ENCODE measurements at regions not wholly inside any gene's neighbourhood (a gene's known extent, or its start where the extent isn't known, plus 50 kb on each side); places are given as distances from the start of the nearest gene placed in this dataset.

DNA sequence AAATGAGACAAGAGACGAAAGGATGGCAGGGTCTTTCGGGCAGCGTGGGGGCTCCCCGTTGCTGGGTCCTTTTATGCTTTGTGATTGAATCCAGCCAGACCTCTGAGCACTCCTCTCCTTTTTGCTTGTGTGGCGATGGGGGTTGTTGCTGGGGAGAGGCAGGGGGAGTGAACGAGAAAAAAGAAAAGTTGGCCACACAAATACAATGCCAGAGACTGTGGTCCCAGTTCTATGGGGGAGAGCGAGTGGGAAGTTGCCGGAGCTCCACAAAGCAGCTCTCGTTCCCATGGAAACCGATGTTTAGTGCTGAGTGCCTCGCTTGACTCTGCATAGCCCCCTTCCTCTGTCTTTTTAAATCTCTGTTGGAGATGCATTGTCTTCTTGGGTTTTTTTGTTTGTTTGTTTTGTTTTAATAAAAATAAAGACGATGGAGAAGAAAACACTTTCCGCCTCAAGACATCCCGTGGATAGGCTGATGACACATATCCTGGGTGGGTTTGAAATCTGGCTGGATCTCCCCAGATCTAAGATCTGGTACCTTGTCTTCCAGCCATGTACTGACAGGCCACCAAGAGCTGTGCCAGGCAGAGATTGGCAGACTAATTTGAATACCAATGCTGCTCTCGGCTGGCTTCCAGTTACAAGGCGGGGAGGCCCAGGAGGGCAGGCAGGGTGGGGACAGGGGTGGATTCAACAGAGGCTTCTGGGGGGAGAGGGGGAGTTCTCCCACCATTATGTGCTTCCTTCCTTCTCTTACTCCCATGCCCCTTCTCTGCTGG is 529.3 kb downstream of the QKI start:
- DNase-seq = no peak

DNA sequence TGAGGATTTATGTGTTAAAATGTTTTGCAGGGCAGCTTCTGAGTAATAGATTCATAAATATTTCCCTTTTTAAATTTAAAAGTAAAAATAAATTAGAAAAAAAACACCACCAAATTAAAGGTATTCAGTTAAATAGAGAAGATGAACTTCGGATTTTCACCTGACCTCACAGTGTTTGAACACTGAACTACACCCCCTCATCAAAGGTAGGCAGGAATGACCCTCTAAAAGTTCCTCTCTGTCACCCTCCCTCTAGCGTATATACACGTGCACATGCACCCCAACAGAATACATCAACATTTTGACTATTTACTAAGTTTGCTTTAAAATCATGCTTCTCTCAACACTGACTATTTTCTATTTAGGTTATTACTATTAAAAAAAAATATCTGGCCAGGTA is 528.3 kb downstream of the QKI start:
- no peak for DNase-seq

DNA sequence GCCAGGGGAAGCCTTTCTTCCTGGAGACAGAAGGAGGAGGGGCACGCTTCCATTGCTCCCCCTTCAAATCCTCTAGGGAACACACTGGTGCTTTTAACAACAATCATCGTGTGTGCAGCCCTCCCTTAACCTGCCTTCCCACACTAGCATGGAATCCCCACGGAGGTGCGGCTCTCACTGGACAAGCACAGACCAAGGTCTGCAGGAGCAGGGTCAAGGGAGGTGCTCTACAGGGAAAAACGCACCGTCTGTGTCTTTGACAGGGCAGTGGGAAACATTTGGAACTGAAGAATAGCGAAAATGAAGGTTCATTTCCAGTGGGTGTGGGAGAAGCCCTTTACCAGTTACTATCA is 527.1 kb downstream of the QKI start:
- DNase-seq = no peak

DNA sequence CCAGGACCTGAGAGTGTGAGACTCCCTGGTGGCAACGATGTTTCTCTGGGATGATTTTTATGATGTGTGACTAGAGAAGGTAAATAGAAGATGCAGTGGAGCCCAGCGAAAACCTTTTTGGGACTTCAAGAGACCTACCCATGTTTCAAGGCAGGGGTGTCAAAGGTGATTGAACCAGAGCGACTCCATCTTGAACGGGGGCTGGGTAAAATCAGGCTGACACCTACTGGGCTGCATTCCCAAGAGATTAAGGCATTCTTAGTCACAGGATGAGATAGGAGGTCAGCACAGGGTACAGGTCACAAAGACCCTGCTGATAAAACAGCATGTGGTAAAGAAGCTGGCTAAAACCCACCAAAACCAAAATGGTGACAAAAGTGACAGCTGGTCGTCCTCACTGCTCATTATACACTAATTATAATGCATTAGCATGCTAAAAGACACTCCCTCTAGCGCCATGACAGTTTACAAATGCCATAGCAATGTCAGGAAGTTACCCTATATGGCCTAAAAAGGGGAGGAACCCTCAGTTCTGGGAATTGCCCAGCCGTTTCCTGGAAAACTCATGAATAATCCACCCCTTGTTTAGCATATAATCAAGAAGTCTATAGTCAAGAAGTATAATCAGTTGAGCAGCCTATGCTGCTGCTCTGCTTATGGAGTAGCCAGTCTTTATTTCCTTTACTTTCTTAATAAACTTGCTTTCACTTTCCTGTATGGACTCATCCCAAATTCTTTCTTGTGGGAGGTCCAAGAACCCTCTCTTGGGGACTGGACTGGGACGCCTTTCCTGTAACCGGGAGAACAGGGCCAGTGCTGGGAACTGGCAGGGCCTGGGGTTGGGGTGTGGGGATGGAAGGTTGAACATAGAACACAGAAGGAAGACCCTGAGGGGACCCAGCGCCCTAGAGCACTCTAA is 526.4 kb downstream of the QKI start:
- DNase-seq = no peak

DNA sequence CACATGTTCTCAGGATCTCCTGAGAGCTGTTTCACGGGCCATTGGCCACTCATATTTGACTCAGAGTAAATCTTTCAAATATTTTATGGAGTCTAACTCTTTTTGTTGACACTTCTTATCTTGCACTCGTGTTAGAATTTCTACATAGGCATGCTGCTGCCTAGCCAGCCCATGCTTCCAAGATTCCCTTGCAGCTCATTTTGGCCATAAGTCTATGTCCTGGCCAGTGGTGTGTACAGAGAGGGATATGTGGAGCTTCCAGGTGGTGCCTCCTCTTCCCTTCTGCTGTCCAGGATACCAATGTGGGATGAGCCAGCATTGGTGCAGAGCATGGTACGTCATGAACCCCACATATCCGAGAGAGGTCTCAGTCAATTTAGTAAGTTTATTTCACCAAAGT is 522.6 kb downstream of the QKI start:
- no peak for DNase-seq

GRCh38 chr6:163935158-163935762 is 520.7 kb downstream of the QKI start:
- no peak for DNase-seq

GRCh38 chr6:163930012-163930411 is 515.5 kb downstream of the QKI start:
- no peak for DNase-seq

DNA sequence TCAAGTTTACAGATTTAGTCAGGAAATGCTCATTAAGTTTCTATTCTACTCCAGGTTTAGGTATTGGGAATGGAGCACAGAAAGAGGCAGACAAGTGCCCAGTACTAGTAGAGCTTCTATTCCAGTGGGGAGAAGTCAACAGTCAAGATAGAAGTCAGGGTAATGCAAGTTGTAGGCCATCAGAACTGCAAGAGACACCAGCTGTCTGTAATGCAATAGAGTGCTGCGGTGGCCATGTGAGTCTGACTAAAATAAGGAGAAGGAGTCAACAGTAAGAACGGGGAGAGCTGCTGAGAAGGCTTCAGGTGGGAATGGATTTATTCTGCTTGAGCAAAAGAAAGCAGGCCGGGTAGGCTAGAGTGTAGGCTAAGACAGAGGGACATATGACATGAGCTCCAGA is 515.0 kb downstream of the QKI start:
- no peak for DNase-seq

DNA sequence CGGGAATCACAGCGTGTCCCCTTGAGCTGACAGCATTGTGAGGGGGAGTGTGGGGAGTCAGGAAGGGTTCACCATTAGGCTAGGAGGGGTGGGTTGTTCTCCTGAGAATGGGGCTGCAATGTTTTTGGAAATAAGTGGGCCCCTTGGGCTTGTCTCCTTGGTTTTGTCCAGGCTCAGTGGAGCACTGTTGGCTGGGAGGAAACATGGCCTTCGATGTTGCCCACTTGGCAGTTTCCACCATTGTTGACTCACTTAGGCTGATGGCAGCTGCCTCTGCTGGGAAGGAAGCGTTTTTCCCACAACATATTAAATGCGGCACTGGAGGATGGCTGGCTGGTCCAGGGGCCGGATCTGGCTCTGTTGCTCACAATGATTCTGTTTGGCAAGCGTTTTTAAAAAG is 512.1 kb downstream of the QKI start:
- DNase-seq = no peak

- no peak for DNase-seq
Observed at GRCh38 chr6:163925839-163926238, 511.3 kb downstream of the QKI start.

DNA sequence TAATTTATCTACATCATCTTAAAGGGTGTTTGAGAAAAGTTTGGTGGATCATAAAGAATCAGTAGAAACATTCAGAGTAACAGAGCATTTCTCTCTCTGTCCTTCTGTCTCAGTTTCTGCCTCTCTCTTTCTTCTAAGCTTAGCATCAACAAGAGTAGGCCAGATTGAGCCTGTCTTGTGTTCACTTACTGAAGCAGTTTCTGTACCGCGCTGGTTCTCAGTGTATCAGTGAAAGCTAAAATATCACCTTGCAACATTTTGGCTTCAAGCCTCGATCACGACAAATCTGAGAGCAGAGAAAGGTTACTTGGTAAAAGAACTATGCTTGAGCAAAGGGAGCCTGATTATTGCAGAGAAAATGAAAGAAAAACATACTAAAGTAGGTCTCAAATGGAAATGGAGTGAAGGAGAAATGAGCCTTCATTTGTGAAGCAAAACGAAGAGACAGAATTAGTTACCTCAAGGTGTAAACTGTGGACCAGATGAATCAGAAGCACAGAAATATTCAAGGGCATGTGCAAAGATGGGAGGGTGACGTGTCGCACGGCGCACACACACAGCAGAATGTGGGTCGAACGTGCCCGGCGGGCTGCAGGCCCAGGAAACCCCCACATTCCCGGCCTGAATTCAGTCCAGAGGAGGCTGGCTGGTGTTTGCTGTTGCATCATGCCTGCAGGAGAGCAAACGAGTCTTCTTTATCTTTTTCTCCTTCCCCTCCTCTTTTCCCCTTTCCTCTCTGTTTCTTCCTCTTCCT is 509.3 kb downstream of the QKI start:
- DNase-seq = no peak

GRCh38 chr6:163922562-163922961 is 508.0 kb downstream of the QKI start:
- DNase-seq = no peak

GRCh38 chr6:163919652-163920051 is 505.1 kb downstream of the QKI start:
- no peak for DNase-seq

GRCh38 chr6:163916315-163917081 is 502.0 kb downstream of the QKI start:
- DNase-seq = no peak

DNA sequence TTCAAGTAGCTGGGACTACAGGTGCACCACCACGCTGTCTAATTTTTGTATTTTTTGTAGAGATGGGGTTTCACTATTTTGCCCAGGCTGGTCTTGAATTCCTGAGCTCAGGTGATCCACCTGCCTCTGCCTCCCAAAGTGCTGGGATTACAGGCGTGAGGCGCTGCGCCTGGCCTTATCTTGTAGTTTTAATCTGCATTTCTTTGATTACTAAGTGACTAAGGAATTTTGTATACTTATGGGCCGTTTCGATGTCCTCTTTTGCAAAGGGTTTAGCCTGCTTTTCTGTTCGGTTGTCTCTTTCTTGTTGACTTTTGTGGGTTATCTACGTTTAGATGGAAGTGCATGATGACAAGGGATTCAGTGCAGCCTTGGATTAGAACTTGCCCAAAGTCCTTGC is 500.6 kb downstream of the QKI start:
- DNase-seq = no peak

DNA sequence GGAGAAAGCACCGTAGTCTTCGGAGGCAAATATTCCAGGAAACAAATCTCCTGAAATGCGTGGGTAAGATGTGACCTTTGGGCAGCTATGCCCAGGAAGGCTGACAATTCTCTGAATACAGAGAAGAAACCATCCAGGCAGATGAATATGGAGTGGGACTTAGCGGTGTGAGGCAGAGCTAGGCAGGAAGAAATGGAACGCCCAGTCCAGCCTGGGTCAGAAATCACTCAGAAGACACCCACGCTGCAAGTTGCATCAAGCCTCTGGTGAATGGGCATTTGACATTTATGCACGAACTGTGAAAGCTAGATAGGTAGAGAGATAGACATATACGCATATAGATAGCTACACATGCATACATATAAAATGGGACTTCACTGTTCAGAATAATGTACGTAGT is 498.5 kb downstream of the QKI start:
- no peak for DNase-seq

- DNase-seq = no peak
Observed at GRCh38 chr6:163906006-163906710, 491.6 kb downstream of the QKI start.

DNA sequence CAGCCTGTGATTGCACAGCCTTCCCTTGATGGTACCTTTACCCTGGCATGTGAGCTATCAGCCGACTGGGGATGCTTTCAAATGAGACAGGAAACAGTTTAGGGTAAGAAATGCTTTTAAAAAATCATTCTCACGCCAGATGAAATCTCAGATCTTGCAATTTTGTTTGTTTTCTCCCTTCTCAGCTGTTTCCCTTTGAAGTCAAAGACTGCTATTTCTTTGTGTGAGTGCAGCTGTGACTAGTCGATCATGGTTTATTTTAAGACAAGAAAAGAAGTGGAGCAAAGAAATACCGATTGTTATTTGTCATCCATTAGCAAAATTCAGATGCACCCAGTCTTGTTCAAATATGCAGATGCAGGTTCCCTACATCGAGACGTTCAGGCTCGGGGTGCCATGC is 489.7 kb downstream of the QKI start:
- no peak for DNase-seq

DNA sequence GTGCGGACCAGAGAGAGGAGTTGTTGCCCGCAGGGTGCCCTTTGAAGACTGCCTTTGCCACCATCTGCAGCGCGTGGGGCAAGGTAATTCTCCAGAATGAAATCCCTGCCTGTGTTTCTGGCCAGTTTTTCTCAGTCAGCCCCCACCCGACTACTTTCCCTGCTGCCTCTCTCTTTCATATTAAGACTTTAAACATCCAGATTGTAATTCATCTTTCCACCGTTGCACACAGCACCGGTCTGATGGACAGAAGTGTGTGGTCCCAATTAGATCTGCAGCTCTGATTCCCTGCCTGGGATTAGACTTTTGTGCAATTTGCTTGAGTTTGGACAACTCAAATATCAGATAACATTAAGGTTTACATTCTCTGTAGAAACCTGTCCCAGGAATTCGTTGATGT is 489.0 kb downstream of the QKI start:
- no peak for DNase-seq

DNA sequence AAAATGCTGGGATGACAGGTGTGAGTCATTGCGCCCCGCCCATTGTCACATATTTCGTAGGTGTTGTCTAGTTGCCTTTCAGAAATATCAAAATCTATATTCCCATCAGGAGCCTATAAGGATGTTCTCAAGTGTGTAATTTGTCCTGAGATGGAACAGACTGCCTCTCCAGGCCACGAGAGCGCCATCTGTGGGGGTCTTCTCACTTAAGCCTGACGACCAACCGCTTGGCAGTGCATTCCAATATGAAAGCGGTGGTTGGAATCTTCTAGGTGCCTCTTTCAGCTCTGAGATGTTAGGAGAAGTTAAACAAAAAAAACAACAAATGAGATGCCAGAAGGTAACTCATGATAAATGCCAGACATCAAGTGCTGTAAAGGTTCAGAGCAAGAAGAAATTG is 488.5 kb downstream of the QKI start:
- no peak for DNase-seq

DNA sequence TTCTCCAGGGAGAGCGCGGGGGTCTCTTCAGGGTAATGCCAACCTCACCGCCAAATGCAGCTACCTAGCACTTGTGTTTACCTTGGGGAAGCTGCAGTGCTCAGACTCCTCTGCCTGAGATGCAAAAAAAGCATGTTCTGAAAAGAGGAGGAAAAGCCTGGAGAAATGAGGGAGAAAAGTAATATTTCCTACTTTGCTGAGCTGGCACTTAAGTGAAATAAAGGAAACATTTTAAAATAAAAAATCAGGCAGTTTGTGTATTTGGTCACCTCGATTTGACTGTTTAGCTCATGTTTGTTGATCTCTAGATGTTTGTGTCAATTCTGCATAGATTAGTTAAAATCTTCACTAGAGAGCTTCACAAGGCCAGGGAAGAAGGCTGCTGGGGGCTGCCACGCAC is 487.2 kb downstream of the QKI start:
- DNase-seq = no peak

- DNase-seq = no peak
Observed at GRCh38 chr6:163900570-163900969, 486.1 kb downstream of the QKI start.
